Activated CD8-positive, alpha-beta memory T cell treated with anti-CD3 and anti-CD28 coated beads for 36 hours (primary cell): ENCODE measurements at regions not wholly inside any gene's neighbourhood (a gene's known extent, or its start where the extent isn't known, plus 50 kb on each side); places are given as distances from the start of the nearest gene placed in this dataset.

Experiments
- CTCF ChIA-PET: fragments of 350-600 bp; sonication (Branson Sonifier 250); formaldehyde crosslinking; loops from one replicate; lab custom pipeline; 2021; ENCODE audit warnings: antibody characterized with exemption; lab: Charles Lee
- POLR2A ChIA-PET: fragments of 350-600 bp; sonication (Branson Sonifier 250); formaldehyde crosslinking; loops from one replicate; lab custom pipeline; 2021; ENCODE audit warnings: antibody characterized with exemption; lab: Charles Lee

DNA sequence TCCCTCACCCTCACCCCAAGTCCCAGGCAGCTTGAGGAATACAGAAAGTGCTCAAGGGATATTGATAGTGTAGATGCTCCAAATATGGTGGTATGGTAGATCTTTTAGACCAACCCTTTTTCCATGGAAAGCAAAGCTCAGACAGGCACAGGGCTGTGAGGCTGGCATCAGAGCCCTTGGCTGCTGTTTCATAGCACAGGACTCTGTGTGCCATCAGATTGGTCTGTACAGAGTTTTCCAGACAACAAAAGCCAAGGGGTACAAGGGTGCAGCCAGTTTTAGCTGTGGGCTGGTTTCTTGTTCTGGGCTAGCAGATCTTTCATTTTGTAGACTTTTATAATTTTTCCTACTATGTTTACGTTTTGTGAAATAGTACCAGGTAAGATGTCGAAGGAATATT lies 296.9 kb upstream of the TNP1 start:
- POLR2A ChIA-PET: no interaction called here
- CTCF ChIA-PET: no interaction called here

DNA sequence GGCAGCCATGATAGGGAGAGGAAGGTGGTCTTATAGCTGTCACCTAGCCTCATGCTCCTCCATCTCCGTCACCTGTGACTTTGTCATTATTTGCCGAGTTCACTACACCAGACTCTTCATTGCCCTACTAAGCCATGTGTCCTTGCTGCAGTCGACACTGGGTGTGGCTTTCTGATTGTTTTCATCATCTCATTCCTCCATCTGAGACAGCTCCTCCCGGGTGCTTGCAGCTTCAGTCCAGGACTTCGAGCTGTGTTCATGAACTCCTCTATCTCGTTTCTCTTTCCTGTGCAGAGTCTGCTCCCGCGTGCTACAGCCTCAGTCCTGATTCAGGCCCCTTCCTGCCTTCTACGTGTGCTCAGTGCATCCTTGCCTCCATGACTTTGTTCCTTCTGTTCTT lies 295.1 kb upstream of the TNP1 start:
- ChIA-PET POLR2A (no interaction called here), CTCF (no interaction called here)

DNA sequence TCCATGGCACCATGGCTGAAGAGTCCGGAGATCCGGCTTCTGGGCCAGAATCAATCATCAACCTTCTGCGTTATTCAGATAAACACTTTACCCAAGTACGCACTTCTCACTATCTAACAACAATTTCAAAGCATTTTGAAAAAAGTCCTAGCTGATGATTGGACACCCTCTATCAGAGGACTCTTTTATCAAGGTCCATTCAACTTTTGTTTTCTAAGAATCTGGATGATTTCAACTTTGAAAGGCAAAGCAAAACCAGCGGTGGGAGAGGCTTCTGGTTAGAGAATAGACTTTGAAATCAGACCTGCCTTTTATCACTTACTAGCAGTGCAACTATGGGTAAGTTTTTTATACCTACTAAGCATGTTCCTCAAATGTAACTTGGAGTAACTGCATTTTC lies 293.6 kb upstream of the TNP1 start:
- ChIA-PET POLR2A (no interaction called here), CTCF (no interaction called here)

DNA sequence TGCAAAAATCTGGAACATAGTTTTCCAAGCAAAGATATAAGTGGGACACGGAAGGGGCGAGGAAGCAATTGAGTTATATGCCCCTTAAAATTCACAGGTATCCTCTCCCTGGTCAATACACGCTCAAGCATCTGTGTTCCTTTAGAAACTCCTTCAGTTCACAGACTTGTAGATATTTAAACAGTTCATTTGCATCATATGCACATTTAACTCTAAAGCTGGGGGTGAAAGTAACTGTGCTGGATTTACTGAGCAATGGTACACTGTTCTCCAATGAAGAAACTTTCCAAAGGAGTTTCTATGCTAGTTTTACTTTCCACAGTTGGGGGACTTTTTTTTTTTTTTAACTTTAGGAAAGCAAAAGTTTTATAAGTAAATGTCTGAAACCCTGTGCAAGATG lies 293.0 kb upstream of the TNP1 start:
- CTCF ChIA-PET: no interaction called here
- POLR2A ChIA-PET: no interaction called here

DNA sequence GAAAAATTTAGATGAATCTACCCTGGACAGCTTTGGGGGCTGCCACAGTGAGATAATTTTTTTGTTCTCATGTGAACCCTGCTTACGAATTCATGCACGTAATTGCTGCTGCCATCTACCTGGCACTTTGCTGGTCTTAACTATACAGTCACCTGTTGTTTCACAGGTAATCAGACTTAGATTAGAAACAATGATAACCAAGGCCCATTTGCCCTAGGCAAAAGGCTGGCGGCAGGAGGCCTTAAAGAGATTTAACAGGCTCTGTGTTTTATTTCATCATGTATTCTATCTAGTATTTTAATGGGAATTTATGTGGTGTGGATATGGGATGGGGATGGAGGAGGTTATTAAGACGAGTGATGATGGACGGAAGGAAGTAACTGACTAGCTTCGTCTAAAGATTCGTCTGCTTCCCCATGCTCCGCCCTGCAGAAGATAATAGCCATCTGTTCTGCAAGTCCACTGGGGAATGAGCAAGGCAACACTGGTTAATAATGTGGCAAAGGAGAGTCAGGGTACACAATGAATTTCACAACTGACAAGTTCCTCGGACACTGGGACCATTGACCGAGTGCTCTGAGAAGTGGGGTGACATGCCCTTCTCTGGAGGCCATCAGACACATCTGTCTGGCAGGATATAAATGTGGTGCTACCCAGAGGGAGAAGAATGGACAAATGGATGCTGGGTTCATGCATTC lies 291.8 kb upstream of the TNP1 start:
- POLR2A ChIA-PET: no interaction called here
- CTCF ChIA-PET: no interaction called here

DNA sequence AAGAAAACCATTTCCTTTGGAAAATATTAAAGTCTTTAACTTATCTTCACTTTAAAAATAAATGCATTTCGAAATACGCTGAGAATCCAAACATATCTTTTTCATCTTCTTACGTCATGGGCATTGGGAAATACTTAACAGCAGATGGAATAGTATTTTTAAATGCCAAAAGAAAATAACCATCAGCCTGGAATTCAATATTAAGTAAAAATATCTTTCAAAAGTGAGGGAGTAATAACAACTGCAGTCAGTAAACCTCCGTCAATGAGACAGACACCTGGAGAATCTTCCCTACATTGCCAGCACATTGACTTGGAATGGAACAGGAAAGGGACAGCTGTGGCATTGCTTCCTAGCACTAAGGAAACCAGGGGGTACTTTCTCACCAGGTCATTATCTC lies 290.4 kb upstream of the TNP1 start:
- ChIA-PET CTCF (no interaction called here), POLR2A (no interaction called here)

DNA sequence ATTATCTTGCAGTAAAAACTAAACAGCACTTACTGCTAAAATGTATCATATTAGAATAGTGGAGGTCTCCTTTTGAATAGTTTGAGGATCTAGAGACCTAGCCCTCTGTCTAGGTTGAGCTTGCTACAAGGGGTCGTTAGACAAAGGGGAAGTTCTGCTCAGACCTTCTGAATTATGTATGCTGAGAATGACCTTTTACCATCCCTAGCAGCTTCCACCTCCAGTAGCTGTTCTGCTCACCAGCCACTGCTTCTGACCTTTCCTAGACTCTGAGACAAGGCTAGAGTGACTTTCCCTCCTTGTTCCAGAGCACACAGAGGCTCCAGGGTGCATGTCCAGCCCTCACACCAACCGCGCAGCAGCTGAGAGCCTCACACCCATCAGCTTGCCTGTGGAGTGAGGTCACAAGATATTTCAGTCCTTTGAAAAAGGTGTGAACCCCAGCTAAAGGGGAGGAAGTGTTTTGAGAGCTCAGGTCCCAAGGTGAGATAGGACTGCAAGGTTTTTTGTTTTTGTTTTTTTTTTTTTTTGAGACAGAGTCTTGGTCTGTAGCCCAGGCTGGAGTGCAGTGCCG lies 289.3 kb upstream of the TNP1 start:
- ChIA-PET POLR2A (no interaction called here), CTCF (no interaction called here)

DNA sequence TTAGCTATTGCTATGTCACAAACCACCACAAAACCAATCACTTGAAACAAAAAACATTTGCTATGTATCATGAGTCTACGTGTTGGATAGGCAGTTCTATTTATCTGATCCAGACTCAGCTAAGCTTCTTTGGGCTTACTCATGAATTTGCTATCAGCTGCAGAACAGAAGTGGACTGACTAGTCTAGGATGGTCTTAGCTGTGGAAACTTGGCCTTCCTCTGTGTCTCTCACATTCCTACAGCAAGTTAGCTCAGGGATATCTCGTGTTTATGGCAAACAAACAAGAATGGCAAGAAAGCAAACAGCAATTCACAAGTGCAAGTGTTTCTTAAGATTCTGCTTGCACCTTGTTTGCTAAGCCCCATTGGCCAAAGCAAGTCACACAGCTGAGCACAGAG lies 288.0 kb upstream of the TNP1 start:
- CTCF ChIA-PET: no interaction called here
- POLR2A ChIA-PET: no interaction called here

DNA sequence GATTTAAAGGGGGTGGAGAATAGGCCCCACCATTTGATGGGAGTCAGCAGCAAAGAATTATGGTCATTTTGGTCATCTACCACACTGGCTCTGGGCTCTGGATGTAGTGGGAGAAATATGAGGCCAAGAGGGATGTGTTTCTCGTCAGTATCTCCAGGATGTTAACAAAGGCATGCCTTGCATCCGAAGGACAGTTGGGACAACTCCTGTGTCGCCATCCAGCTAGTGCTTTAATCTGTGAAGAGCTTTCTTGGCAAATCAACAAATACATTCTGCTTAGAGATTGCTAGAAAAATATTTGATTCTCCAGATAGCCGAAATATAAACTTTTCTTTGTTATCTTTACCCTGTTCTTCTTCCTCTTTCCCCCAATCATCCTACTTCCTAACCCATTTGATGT lies 287.1 kb upstream of the TNP1 start:
- POLR2A ChIA-PET: no interaction called here
- CTCF ChIA-PET: no interaction called here

DNA sequence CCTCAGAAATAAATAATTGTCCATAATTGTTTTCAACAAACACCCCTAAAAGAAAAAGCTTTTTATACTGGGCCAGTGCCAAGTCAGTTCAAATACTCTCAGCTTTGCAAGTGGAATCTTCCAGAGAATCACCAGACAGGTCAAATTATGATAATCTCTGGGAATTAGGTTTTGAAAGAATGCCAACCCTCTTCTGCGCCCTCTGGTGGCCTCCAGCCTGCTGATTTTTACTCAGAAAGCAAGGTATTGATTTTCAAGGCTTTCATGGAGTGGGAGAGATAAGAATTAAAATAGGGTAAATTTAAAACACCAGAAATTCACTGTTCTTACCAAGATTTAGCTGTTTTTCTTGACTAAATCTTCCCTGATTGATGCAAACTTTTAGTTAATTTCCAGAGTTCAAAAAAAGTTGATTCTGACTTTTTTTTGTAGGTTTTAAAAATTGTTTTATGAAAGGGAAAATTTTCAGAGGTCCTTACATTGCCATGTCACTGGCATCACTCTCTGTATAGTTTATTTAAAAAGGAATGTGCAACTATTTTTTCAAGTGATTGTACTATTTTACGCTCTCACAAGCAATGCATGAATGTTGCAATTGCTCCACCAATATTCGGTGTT lies 282.9 kb upstream of the TNP1 start:
- ChIA-PET CTCF (no interaction called here), POLR2A (no interaction called here)

DNA sequence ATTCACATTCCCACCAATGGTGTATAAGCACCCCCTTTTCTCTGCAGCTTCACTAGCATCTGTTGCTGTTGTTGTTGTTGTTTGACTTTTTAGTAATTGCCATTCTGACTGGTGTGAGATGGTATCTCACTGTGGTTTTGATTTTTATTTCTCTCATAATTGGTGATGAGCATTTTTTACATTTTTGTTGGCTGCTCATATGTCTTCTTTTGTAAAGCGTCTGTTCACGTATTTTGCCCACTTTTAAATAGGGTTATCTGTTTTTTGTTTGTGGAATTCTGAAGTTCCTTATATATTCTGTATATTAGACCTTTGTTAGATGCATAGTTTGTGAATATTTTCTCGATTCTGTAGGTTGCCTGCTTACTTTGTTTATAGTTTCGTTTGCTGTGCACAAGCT lies 278.4 kb upstream of the TNP1 start:
- POLR2A ChIA-PET: no interaction called here
- CTCF ChIA-PET: no interaction called here

DNA sequence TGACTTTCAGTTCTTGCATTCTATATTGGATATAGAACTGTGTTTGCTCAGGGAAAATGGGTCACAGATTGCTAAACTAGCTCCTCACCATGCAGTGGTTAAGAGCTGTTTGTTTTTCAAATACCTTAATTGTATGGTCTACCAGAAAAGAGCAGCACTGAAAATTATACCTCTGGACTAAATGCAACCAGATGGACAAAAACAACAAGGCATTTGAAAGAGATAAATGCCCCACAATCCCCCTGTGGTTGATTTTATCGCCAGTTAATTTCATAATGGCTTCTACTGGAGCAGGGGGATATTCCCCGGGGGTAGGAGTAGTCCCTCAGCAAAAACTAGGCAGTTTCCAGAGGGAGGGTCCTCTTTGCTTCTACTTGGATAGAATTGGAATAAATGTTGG lies 267.9 kb upstream of the TNP1 start:
- CTCF ChIA-PET: no interaction called here
- POLR2A ChIA-PET: no interaction called here

DNA sequence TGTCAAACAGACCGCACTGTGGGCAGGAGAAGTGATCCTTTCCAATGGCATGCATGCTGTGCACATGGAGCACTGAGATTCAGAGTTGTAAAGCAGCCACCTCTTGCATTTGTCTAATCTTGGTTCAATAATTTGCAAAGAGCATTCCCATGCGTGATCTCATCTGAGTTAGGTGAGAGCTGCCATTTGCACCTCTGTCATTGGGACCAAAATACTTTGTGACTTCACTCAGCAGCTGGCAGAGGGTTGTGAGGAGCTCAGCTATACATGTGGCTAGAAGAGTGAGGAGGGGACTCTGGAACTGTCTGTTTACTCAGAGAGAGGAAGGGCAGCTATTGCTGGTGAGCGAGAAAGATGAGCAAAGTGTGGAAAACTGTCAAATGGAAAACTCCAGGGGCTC lies 265.1 kb upstream of the TNP1 start:
- POLR2A ChIA-PET: no interaction called here

DNA sequence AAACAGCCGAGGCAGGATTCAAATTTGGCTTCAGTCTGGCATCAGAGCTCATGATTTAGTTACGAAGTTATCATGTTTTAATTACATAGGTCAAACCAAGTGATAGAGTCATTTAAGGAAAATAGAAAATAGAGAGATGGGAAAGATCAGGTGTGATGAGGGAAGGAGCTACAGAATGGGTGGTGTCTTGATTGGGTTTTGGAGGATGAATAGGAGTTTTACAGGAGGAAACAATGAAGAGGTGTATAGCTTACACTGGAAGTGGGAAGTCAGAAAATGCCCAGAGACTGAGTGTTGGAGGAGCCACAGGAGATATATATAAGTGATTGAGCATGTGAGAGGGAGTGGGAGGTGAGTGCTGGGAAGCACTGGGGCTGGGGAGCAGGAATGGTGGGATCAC lies 264.2 kb upstream of the TNP1 start:
- ChIA-PET POLR2A (no interaction called here), CTCF (no interaction called here)

More for the DNA sequence above, 265.1 kb upstream of the TNP1 start:
- CTCF ChIA-PET: no interaction called here

DNA sequence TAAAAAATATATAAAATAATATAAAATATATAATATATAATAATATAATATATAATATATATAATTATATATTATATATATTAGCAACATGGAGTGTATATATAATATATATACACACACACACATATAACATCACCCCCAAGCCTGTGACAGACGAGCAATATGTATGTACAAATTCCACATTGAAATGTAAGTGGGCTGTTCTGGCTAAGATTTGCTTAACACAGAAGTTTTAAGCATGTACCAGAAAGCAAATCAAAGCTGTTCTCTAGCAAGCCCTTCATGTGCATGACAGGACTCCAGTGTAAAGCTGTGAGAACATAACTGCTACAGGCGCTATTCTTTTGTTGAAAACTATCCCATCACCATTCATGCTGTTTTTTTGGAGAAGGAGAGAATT lies 261.7 kb upstream of the TNP1 start:
- CTCF ChIA-PET: no interaction called here
- POLR2A ChIA-PET: no interaction called here

DNA sequence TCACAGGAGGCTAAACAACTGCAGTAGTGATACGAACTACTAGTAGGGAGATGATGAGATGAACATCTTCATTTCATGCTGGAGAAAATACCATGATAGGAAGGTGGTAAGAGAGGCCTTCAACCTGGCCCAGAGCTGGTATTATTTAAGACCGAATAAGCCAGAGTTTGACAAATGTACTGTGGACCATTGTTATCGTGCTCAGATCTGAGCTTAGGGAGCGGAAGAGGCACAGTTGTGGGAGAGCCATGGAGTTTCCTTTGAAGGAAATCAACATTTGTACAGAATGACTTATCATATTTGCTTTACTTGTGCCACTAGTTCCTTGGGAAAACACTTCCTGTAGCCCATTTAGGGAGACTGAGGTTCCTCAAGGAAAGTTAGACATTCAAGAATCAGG lies 260.6 kb upstream of the TNP1 start:
- CTCF ChIA-PET: no interaction called here

DNA sequence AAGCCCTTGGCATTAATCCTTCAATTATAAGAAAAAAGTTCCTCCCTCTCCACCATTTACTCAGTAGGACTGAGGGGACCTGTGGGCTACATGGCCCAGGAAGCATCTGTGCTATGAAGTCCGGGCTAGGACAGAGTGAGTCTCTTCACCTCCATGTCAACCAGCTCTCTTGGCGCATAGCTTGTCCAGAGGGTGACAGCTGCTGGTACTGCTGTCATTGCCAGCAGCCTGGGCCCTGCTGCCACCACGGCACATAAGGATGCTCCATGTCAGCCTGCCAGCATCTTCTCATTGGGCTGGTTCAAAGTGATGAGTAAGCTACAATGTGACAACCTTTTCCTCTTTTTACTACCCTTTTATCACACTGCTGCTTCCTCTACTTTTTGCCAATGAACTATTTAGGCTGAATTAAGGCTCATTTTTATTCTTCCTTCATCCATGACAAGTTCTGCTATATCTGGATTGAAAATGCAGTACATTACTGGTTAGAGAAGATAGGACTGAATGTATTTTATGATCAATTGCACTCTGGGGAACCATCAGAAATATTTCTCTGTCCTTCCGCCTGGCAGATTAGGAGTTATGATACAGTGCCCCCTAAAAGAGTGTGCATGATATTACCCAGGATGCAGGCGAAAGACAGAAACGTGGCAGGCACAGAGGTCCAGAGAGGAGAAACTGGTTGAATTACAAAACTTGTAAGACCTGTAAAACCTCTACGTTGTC lies 258.9 kb upstream of the TNP1 start:
- POLR2A ChIA-PET: no interaction called here
- CTCF ChIA-PET: no interaction called here

More for the DNA sequence above, 260.6 kb upstream of the TNP1 start:
- POLR2A ChIA-PET: no interaction called here

DNA sequence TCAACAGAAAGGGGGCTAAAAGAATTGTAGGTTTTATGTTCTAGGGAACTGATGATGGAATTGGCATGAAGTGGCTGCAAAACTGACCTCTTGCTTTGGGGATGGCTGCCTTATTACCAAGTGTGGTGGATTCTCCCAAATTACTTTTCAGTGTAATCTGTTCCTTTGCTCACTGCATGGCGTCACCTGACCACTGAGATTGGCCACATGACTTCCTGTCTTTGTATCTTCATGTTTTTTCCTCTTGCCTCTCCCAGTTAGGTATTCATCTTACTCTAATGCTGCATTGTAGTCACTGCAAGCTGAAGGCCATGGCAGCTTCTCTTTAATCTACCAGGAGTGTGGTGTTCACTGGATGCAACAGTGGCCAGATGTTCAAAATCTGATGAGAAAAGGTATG lies 257.7 kb upstream of the TNP1 start:
- ChIA-PET CTCF (no interaction called here), POLR2A (no interaction called here)

DNA sequence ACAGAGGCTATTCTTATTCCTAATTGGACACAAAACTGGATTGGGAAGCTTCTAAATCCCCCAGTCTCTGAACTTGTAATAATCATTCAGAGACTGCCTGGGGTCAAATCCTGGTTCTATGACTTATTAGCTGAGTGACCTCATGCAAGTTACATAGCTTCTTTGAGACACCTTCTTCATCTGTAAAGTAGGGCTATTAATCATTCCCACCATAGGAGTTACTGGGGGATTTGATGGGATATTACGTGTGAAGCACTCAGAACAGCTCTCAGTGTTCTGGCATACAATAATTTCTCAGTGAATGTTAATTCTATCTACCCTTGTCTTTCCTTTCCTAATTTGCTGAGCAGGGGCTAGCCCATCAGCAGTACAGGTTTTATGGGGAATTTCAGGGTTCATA lies 256.7 kb upstream of the TNP1 start:
- POLR2A ChIA-PET: interaction anchor here (0.6 kb wide), 1 partner anchor 300 kb away, joined by 11 read pairs; no protein-coding TSS in a partner anchor
- CTCF ChIA-PET: no interaction called here

DNA sequence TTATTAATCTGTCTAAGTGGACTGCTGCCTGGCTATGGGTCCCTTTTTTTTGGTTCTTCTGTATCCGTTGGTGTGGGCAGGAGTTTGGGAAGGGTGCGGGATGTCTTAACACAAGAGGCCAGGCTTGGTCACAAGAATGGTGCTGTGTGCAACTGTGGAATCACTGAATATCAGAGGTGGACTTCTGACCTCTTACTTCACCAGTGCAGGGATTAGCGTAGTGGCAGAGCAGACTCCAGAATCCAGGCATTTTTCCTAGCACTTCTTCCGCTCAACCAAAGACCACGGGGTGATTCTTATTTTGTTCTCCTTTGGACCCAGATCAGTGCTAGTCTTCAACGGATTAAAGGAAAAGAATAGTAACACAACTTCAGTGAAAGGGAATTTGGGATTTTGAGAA lies 254.3 kb upstream of the TNP1 start:
- CTCF ChIA-PET: no interaction called here
- POLR2A ChIA-PET: no interaction called here

DNA sequence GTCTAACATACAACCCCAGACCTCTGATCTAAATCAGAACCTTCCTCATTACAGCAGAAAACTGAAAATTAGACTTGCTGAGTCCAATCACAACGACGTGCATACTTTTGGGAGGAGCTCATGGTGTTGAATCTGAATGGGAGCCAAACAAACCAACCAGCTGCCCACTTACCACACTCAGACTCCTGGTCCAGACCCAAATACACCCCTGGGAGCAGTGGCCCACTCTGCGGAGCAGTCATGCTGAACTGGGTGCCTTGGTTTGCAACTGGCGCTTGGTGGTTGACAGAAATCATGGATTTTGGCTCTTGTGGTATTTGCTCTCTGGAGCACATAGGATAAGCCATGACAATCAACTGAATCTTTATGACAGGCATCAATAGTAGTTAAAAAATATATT lies 253.6 kb upstream of the TNP1 start:
- CTCF ChIA-PET: no interaction called here
- POLR2A ChIA-PET: no interaction called here
